ENCODE measurements at regions not wholly inside any gene's neighbourhood (a gene's known extent, or its start where the extent isn't known, plus 50 kb on each side); places are given as distances from the start of the nearest gene placed in this dataset.

- TF ChIP-seq, protein P1, sequence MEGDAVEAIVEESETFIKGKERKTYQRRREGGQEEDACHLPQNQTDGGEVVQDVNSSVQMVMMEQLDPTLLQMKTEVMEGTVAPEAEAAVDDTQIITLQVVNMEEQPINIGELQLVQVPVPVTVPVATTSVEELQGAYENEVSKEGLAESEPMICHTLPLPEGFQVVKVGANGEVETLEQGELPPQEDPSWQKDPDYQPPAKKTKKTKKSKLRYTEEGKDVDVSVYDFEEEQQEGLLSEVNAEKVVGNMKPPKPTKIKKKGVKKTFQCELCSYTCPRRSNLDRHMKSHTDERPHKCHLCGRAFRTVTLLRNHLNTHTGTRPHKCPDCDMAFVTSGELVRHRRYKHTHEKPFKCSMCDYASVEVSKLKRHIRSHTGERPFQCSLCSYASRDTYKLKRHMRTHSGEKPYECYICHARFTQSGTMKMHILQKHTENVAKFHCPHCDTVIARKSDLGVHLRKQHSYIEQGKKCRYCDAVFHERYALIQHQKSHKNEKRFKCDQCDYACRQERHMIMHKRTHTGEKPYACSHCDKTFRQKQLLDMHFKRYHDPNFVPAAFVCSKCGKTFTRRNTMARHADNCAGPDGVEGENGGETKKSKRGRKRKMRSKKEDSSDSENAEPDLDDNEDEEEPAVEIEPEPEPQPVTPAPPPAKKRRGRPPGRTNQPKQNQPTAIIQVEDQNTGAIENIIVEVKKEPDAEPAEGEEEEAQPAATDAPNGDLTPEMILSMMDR (IDR thresholded peaks at IDR 0.05; ENCODE audit: extremely low read depth in 1 of 2, insufficient read depth in 1 of 2, low read depth in 1 of 2, low read length in 2 of 2), result no peak
- no peak for TF ChIP-seq POLR2AphosphoS5 (IDR thresholded peaks at IDR 0.05; ENCODE audit: insufficient read depth, low read depth, low read length)
- TF ChIP-seq MYC (IDR thresholded peaks at IDR 0.05; ENCODE audit: low read depth, low read length), result no peak
Measured at GRCh38 chr3:8212794-8213193, 288.8 kb upstream of the LMCD1 start.

Data from endothelial cell of umbilical vein (primary cell).